K562 (cell line): ENCODE measurements at regions not wholly inside any gene's neighbourhood (a gene's known extent, or its start where the extent isn't known, plus 50 kb on each side); places are given as distances from the start of the nearest gene placed in this dataset.

Source experiments
- GATA2 ChIP-seq: sonication (generic); formaldehyde crosslinking; IDR thresholded peaks from 2 replicates; pipeline ENCODE4 v1.4.0; 2020; ENCODE audit warnings: mild to moderate bottlenecking, missing genetic modification reagents
- MAZ ChIP-seq, 2 experiments: fragments of 450-650 bp in 1 of 2; sonication (generic) in 1 of 2; formaldehyde crosslinking; IDR thresholded peaks in 1 of 2; conservative IDR thresholded peaks in 1 of 2; 2 replicates each; pipeline versions ENCODE4 v1.4.0 to v1.5.0; 2020; ENCODE audit warnings: mild to moderate bottlenecking in 1 of 2, missing genetic modification reagents in 1 of 2
- MED1 ChIP-seq: sonication (generic); formaldehyde crosslinking; IDR thresholded peaks from 2 replicates; pipeline ENCODE4 v1.8.1; 2023; ENCODE audit warnings: missing genetic modification reagents, borderline replicate concordance
- POLR2A ChIP-seq: fragments of 450-650 bp; conservative IDR thresholded peaks from 2 replicates; pipeline ENCODE4 v1.6.1; 2016
- POLR2AphosphoS5 ChIP-seq: IDR thresholded peaks from 2 replicates; pipeline ENCODE4 v1.6.1; 2011; ENCODE audit warnings: mild to moderate bottlenecking, low read depth, low read length, moderate library complexity; ENCODE audit not compliant: control insufficient read depth, insufficient read depth
- SNIP1 ChIP-seq: fragments of 450-650 bp; IDR thresholded peaks from 2 replicates; pipeline ENCODE4 v1.7.1; 2017; ENCODE audit warnings: low read depth, mild to moderate bottlenecking
- ZNF143 ChIP-seq: sonication (generic); formaldehyde crosslinking; IDR thresholded peaks from 2 replicates; pipeline ENCODE4 v1.9.0; 2022; ENCODE audit warnings: mild to moderate bottlenecking, missing genetic modification reagents
- TF ChIP-seq, protein P1 (sequence below), 3 experiments: IDR thresholded peaks in 2 of 3; conservative IDR thresholded peaks in 1 of 3; 2 replicates each; pipeline ENCODE4 v1.5.1; 2011 to 2012; ENCODE audit warnings: low read length in 3 of 3, mild to moderate bottlenecking in 3 of 3, control low read depth in 2 of 3, improper control_type of control experiment in 1 of 3, inconsistent platforms in 1 of 3, low read depth in 1 of 3, mixed read lengths in 1 of 3, moderate library complexity in 1 of 3; ENCODE audit not compliant: insufficient read depth in 2 of 3
- TF ChIP-seq, protein P2 (sequence below): sonication (generic); formaldehyde crosslinking; IDR thresholded peaks from 2 replicates; pipeline ENCODE4 v1.9.0; 2022; ENCODE audit warnings: mild to moderate bottlenecking, missing genetic modification reagents

DNA sequence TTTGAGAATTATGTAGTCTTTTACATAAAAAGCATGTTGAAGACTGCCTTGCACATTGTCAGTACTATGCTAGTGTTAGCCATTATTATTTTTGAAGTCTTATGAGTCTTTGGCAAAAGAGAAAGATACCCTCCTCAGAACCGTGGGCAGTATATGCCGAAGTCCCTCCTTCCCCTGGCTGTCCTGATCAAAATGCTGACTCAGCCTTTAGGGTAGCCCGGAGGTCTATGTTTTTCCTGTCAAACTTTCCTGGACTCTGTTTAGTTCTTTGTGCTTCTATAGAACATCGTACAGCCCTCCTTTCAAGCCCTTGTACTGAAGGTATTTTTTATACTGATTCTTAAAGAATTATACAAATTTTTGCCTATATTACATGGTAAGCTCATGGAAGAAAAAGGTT lies 264.7 kb upstream of the ATP5MC3 start:
- TF ChIP-seq ZNF143 (CRISPR knock-in tag) (no peak), MAZ (CRISPR knock-in tag; conservative IDR thresholded peaks at IDR 0.05 in 1 of 2, IDR thresholded peaks at IDR 0.05 in 1 of 2) (no peak), GATA2 (CRISPR knock-in tag) (no peak), MED1 (CRISPR knock-in tag) (no peak), POLR2A (no peak), POLR2AphosphoS5 (no peak), SNIP1 (no peak)
- TF ChIP-seq, protein P1, sequence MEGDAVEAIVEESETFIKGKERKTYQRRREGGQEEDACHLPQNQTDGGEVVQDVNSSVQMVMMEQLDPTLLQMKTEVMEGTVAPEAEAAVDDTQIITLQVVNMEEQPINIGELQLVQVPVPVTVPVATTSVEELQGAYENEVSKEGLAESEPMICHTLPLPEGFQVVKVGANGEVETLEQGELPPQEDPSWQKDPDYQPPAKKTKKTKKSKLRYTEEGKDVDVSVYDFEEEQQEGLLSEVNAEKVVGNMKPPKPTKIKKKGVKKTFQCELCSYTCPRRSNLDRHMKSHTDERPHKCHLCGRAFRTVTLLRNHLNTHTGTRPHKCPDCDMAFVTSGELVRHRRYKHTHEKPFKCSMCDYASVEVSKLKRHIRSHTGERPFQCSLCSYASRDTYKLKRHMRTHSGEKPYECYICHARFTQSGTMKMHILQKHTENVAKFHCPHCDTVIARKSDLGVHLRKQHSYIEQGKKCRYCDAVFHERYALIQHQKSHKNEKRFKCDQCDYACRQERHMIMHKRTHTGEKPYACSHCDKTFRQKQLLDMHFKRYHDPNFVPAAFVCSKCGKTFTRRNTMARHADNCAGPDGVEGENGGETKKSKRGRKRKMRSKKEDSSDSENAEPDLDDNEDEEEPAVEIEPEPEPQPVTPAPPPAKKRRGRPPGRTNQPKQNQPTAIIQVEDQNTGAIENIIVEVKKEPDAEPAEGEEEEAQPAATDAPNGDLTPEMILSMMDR (IDR thresholded peaks at IDR 0.05 in 2 of 3, conservative IDR thresholded peaks at IDR 0.05 in 1 of 3; ENCODE audit: insufficient read depth in 2 of 3, low read depth in 1 of 3, low read length in 3 of 3), result no peak
- TF ChIP-seq, protein P2, sequence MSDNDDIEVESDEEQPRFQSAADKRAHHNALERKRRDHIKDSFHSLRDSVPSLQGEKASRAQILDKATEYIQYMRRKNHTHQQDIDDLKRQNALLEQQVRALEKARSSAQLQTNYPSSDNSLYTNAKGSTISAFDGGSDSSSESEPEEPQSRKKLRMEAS (CRISPR knock-in tag), result no peak
